GM21576 (cell line): ENCODE measurements at regions not wholly inside any gene's neighbourhood (a gene's known extent, or its start where the extent isn't known, plus 50 kb on each side); places are given as distances from the start of the nearest gene placed in this dataset.
"Not testable (repeated sequence)": the region's sequence is repeated elsewhere in the genome, so short reads cannot be mapped to it uniquely, and the experiment has no call there.

Experiments used
- ATAC-seq: cut with Tn5 transposase; IDR thresholded peaks from one replicate; pipeline ENCODE4 v1.9.1; 2021; ENCODE audit warnings: mild to moderate bottlenecking, moderate library complexity; ENCODE audit not compliant: unreplicated experiment

GRCh38 chr12:131494741-131495524 lies 216.0 kb upstream of the SFSWAP start:
- no peak for ATAC-seq

- no peak for ATAC-seq
These were observed 212.9 kb upstream of the SFSWAP start for GRCh38 chr12:131497966-131498365.

DNA sequence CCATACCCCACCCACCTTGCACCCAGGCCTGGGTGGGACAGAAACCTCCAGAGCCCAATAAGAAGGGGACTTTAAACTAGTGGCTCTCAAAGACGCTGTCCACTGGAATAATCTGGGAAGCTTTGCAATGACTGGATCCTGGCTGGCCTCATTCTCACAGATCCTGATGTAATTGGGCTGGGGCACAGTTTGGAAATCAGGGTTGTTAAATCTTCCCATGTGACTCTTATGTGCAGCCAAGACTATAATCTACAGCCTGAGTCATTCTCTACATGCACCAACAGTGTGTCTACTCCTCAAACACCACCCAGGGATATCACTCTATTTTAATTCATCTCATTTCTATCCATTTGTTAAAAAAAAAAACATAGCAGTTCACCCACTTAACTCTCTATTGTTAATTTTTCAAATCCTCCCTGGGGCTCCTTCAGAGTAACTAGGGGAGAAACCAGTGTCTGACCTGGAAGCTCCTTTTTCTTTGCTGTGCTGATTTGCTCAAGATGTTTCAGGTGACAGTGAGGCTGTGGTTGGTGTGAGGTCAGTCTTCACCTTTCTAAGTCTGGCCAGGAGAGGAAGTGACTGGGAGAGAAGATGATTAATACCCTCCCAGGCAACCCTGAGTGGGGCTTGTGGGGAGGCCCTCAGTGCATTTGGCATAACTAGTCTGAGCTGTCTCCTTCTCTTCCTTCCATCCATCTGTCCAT lies 211.6 kb upstream of the SFSWAP start:
- ATAC-seq = peak; percentile 76

DNA sequence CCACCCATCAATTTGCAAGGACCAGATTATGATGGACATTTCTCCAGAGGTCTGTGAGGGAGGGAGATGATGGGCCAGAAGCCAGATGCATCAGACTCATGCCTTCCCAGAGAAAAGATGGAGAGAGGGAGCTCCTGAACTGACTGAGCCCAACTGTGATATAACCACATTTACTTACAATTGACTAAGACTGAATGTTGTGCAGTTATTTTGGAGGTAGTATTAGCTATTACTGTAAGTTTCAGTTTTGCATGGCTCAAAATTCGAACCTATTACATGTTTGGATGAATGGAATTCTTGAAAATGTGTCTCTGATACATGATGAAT lies 211.1 kb upstream of the SFSWAP start:
- no peak for ATAC-seq

- no peak for ATAC-seq
These were observed 210.3 kb upstream of the SFSWAP start for GRCh38 chr12:131500564-131500963.

- no peak for ATAC-seq
These were observed 205.3 kb upstream of the SFSWAP start for GRCh38 chr12:131505561-131505960.

- no peak for ATAC-seq
These were observed 204.5 kb upstream of the SFSWAP start for GRCh38 chr12:131506426-131506825.

DNA sequence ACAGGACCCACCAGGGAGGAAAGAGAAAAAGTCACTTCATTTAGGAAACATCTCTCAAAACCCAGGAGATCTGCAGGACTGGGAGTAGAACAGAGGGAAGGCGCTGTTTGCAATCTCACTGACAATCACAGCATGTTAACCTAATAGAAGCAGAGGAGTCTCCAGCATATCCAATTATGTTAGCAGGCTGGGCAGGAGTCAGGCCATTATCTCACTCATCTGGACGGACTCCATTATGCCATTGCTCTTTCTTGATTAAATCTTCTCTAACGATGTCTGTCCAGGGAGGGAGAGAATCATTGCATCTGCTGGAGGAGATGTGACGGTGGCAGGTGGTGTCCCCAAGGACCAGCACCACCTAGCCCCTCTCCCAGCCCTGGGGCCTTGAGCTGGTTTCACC lies 203.8 kb upstream of the SFSWAP start:
- ATAC-seq = no peak

DNA sequence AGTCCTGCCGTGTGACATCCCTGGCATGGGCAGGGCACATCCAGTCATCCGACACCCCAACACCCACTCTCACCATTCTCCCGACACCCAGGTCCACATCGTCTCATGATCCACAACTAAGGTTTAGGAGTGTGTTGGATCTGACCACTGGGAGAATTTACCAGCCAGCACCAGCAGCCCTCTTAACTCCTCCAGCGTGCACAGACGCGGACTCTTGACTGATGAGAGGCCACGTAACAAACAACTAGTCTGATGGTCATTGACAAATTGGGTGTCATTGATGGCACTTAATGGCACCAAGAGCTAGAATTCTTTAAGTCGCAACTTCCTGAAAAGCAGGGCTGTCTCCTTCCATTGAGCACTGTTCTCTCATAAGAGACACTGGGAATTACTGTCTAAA lies 203.0 kb upstream of the SFSWAP start:
- no peak for ATAC-seq

DNA sequence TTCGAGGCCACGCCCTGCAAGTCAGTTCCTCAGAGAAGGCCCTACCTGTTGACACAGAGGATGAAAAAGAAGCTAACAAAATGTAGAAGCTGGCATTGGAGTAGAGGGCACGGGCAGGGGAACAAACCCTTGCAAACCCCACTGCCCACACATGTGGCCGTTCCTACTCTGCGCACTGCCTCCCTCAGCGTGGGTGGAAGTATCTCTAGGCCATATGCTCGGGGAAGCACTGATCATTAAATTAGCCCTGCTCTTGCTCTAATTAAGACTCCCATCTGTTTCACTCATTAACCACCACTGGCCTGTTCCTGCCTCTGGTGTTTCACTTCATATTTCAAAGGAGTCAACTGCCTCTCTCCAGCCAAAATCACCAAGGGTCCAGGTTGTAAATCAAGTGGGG lies 201.2 kb upstream of the SFSWAP start:
- ATAC-seq = no peak

- ATAC-seq = no peak
These were observed 200.5 kb upstream of the SFSWAP start for GRCh38 chr12:131510431-131510830.

GRCh38 chr12:131511391-131511802 lies 199.5 kb upstream of the SFSWAP start:
- peak; percentile 99 for ATAC-seq

DNA sequence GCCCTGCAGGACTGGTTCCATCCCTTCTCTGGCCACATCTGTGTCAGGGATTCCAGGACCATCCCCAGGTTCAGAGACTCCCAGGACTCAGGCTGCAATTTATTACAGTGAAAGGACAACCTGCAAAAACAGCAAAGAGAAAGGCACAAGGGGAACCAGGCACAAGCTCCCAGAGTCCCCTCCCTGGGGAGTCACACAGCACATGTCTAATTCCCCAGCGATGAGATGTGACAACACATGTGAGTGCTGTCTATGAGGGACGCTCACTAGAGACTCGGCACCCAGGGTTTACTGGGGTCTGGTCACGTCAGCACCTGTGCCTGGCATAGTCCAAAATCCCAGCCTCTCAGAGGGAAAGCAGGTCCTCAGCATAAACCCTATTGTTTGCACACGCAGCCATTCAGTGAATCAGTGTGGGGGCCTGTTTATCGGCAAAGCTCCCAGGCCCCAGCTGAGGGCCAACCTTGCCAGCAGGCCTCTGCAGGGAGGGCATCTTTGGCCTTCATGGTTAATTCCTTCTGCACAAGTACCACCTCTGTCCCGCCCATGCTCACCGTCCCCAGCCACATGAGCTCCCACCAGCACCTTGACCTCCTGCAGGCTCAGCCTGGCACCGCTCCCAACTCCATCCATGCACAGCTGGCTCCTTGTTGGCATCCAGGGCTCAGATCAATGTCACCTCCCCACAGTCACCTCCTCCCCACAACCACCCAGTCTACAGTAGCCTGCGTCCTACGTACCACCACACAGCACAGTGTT lies 198.9 kb upstream of the SFSWAP start:
- peak; percentile 22 for ATAC-seq

- no peak for ATAC-seq
These were observed 197.3 kb upstream of the SFSWAP start for GRCh38 chr12:131513606-131514005.

DNA sequence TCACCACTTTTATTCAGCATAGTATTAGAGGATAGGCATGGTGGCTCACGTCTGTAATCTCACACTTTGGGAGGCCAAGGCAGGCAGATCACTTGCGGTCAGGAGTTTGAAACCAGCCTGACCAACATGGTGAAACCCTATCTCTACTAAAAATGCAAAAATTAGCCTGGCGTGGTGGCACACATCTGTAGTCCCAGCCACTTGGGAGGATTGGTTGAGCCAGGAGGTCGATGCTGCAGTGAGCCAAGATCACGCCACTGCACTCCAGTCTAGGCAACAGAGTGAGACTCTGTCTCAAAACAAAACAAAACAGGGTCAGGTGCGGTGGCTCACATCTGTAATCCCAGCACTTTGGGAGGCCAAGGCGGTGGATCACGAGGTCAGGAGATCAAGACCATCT lies 190.3 kb upstream of the SFSWAP start:
- not testable (repeated sequence) for ATAC-seq

DNA sequence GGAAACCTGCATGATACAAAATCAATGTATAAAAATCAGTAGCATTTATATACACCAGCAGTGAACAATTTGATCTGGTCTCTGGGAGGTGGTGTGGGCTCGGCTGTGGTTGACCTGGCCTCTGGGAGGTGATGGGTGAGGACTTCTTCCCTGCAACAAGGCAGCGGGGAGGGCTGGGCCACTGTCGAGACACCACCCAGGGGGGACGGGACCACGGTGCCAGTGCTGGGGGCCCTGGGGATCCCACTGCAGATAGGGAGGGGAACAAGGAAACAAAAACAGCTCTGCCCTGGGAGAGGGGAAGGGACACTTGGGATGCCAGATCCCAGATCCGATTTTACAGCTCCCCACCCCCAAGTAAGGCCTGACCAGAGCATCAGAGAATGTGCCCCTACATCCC lies 189.6 kb upstream of the SFSWAP start:
- no peak for ATAC-seq

DNA sequence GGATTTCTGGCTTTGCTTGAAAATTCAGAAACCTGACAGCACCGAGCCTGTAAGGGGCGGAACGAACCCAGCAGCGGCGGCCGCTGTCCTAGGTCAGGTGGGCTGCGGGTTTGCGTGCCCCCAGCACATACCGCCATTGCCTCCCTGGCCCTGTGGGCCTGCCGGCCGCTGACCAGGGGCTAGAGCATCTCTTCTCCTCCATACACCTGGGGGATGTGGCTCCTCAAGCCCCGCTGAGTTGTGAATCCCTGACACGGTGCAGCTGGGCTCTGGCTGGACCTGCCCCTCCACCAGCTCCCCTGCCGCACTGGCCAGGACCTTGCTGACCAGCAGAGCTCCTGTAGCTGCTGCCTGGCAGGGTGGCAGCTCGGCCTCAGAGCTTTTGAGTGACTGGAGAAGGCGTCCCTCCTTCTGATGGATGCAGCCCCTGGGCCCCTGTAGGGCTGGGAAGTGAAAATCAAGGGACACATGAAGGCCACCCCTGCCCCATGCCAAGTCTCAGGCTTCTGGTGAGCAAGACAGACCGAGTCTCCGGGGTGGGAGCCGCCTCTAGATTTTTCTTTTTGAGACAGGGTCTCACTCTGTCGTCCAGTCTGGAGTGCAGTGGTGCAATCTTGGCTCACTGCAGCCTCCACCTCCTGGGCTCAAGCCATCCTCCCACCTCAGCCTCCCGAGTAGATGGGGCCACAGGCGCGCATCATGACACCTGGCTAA lies 184.9 kb upstream of the SFSWAP start:
- no peak for ATAC-seq

- no peak for ATAC-seq
These were observed 183.8 kb upstream of the SFSWAP start for GRCh38 chr12:131527092-131527491.

- ATAC-seq = no peak
These were observed 183.2 kb upstream of the SFSWAP start for GRCh38 chr12:131527736-131528135.

DNA sequence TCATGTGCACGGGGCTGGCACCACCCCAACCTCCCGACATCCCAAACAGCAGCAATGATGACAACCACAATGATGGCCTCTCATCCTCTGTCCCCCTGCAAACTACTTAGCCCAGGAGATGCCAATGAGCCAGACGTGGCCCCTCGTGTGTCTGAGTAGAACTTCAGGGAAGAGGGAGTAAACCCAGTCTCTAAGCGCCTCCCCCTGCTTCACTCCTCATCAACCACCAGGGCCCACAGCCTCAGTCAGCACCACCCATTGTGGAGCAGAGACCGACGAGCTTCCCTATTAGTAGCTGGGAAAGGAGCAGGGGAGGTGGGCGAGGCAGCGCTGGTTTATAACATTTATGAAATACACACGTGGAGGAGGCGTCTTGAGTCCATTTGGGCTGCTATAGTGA lies 182.7 kb upstream of the SFSWAP start:
- no peak for ATAC-seq

DNA sequence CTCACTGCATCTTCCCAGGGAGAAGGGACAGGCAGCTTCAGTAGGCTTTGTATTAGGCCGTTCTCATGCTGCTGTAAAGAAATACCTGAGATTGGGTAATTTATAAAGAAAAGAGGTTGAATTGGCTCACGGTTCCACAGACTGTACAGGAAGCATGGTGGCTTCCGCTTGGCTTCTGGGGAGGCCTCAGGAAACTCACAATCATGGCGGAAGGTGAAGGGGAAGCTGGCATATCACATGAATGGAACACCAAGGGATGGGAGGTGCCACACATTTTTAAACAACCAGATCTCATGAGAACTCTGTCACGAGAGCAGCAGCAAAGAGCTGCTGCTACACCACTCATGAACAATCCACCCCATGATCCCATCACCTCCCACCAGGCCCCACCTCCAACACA lies 182.2 kb upstream of the SFSWAP start:
- ATAC-seq = no peak
